ENCODE measurements at regions not wholly inside any gene's neighbourhood (a gene's known extent, or its start where the extent isn't known, plus 50 kb on each side); places are given as distances from the start of the nearest gene placed in this dataset.

DNA sequence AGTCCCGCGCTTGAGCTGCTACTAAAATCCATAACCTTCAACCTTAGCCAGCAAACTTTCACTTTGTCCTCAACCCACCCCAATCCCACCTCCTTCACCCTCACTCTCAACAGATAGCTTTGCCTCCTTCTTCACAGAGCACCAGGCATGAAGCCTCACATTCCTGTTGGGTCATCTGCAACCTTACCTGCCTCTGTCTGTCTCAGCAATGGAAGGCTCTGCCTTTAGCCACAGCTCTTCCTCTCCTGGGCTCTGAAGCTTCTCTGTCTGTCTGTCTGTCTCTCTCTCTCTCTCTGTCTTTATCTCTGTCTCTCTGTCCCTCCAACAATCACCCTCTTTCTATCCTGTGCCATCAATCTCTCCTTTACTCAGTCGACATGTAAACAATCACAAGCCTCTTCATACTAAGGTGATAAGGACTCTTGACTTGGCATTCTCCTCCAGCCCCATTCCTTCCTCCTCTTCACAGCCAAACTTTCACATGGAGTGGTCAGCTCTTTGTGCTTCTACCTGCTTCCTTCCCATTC lies 220.8 kb downstream of the SPTSSA start:
- dilution Hi-C loops (cut with MboI; ENCODE audit: extremely low pct_ligation_motif_present, low sequenced_read_pairs) = no loop called here

DNA sequence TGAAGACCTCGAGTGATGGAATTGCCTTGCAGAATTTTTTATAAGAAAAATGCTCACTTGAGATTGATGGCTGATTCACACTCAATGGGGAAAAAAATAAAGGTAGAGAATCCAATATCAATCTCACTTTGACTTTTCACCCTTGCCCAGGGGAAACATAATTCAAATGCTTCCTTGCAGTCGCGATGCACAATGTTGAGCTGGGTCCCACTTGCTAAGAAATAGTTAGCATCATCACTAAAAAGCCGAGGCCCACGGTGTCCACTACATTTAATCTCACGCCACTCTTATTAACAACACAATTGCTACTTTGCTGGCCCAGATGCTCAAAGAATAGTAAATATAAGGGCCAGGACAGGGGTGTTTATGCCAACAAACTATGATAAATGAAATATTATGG lies 223.4 kb downstream of the SPTSSA start:
- Histone ChIP-seq H2AFZ (ENCODE audit: low read depth, low read length) (no peak overlapping the region), H3K9ac (replicated peaks; ENCODE audit: extremely low read depth, insufficient read depth, low read length) (no peak overlapping the region), H3K79me2 (ENCODE audit: control insufficient read depth, insufficient read depth, low read length) (no peaks in the 10 kb centered on the region), H3K4me1 (ENCODE audit: control insufficient read depth, extremely low read depth, insufficient read depth, low read length) (no peaks in the 10 kb centered on the region), H3K9me1 (replicated peaks; ENCODE audit: control insufficient read depth, extremely low read depth, insufficient read depth, low read length) (no peaks in the 10 kb centered on the region), H3K4me2 (ENCODE audit: insufficient read depth, low read length) (no peak overlapping the region), H3K36me3 (ENCODE audit: control insufficient read depth in 2 of 2, extremely low read depth in 1 of 2, insufficient read depth in 2 of 2, low read length in 2 of 2) (no peaks in the 10 kb centered on the region), H3K4me3 (replicated peaks in 1 of 3; ENCODE audit: insufficient read depth in 1 of 3, low read depth in 1 of 3, low read length in 3 of 3) (no peak overlapping the region), H3K27ac (ENCODE audit: insufficient read depth, low read depth, low read length) (no peak overlapping the region), H3K9me3 (replicated peaks; ENCODE audit: control insufficient read depth, insufficient read depth, low read length) (no peaks in the 10 kb centered on the region), H3K27me3 (ENCODE audit: control insufficient read depth in 2 of 2, insufficient read depth in 2 of 2, low read length in 2 of 2) (peaks cover 0 to 2% of the 10 kb centered on the region in 2 experiments), H4K20me1 (replicated peaks; ENCODE audit: control insufficient read depth, extremely low read depth, insufficient read depth, low read length) (no peaks in the 10 kb centered on the region)
- TF ChIP-seq GATA2 (IDR thresholded peaks at IDR 0.05; ENCODE audit: insufficient read depth, insufficient read length, low read depth, low read length) = no peak
- no peak for TF ChIP-seq MYC (IDR thresholded peaks at IDR 0.05; ENCODE audit: low read depth, low read length)
- TF ChIP-seq EZH2 (IDR thresholded peaks at IDR 0.05; ENCODE audit: borderline replicate concordance, low read depth, low read length, severe bottlenecking) = no peak
- no peak for TF ChIP-seq JUN (IDR thresholded peaks at IDR 0.05; ENCODE audit: borderline replicate concordance, insufficient read depth, insufficient read length, low read depth)
- TF ChIP-seq FOS (IDR thresholded peaks at IDR 0.05; ENCODE audit: borderline replicate concordance, insufficient read depth, low read length) = no peak
- TF ChIP-seq, protein P1, sequence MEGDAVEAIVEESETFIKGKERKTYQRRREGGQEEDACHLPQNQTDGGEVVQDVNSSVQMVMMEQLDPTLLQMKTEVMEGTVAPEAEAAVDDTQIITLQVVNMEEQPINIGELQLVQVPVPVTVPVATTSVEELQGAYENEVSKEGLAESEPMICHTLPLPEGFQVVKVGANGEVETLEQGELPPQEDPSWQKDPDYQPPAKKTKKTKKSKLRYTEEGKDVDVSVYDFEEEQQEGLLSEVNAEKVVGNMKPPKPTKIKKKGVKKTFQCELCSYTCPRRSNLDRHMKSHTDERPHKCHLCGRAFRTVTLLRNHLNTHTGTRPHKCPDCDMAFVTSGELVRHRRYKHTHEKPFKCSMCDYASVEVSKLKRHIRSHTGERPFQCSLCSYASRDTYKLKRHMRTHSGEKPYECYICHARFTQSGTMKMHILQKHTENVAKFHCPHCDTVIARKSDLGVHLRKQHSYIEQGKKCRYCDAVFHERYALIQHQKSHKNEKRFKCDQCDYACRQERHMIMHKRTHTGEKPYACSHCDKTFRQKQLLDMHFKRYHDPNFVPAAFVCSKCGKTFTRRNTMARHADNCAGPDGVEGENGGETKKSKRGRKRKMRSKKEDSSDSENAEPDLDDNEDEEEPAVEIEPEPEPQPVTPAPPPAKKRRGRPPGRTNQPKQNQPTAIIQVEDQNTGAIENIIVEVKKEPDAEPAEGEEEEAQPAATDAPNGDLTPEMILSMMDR (IDR thresholded peaks at IDR 0.05; ENCODE audit: extremely low read depth in 1 of 2, insufficient read depth in 1 of 2, low read depth in 1 of 2, low read length in 2 of 2) = no peak
- no peak for TF ChIP-seq POLR2A (IDR thresholded peaks at IDR 0.05; ENCODE audit: low read depth, low read length)
- dilution Hi-C loops (cut with MboI; ENCODE audit: extremely low pct_ligation_motif_present, low sequenced_read_pairs) (no loop called here), intact Hi-C loops (cut with micrococcal nuclease) (no loop called here)
- no peak for DNase-seq (ENCODE audit: low read depth, low spot score)
- CTCF ChIA-PET = interaction anchor here (1.5 kb wide), 1 partner anchor 140 kb away, joined by 3 read pairs; no protein-coding TSS in a partner anchor
- no TSS peak for BruUV-seq (replicated peaks)
- POLR2A ChIA-PET = no interaction called here
- FAIRE-seq = no peak

More for the DNA sequence above, 220.8 kb downstream of the SPTSSA start:
- Histone ChIP-seq H3K9me3 (replicated peaks; ENCODE audit: control insufficient read depth, insufficient read depth, low read length) (no peaks in the 10 kb centered on the region), H3K4me3 (replicated peaks in 1 of 3; ENCODE audit: insufficient read depth in 1 of 3, low read depth in 1 of 3, low read length in 3 of 3) (no peak overlapping the region), H3K27ac (ENCODE audit: insufficient read depth, low read depth, low read length) (no peak overlapping the region), H3K9me1 (replicated peaks; ENCODE audit: control insufficient read depth, extremely low read depth, insufficient read depth, low read length) (no peaks in the 10 kb centered on the region), H4K20me1 (replicated peaks; ENCODE audit: control insufficient read depth, extremely low read depth, insufficient read depth, low read length) (no peaks in the 10 kb centered on the region), H3K27me3 (ENCODE audit: control insufficient read depth in 2 of 2, insufficient read depth in 2 of 2, low read length in 2 of 2) (peaks cover 0 to 2% of the 10 kb centered on the region in 2 experiments), H3K4me1 (ENCODE audit: control insufficient read depth, extremely low read depth, insufficient read depth, low read length) (no peaks in the 10 kb centered on the region), H2AFZ (ENCODE audit: low read depth, low read length) (no peak overlapping the region), H3K36me3 (ENCODE audit: control insufficient read depth in 2 of 2, extremely low read depth in 1 of 2, insufficient read depth in 2 of 2, low read length in 2 of 2) (no peaks in the 10 kb centered on the region), H3K4me2 (ENCODE audit: insufficient read depth, low read length) (no peak overlapping the region), H3K9ac (replicated peaks; ENCODE audit: extremely low read depth, insufficient read depth, low read length) (no peak overlapping the region), H3K79me2 (ENCODE audit: control insufficient read depth, insufficient read depth, low read length) (no peaks in the 10 kb centered on the region)
- FAIRE-seq (peak; percentile 82), DNase-seq (ENCODE audit: low read depth, low spot score) (no peak)
- intact Hi-C loops (cut with micrococcal nuclease) = no loop called here
- POLR2A ChIA-PET = no interaction called here
- TF ChIP-seq GATA2 (IDR thresholded peaks at IDR 0.05; ENCODE audit: insufficient read depth, insufficient read length, low read depth, low read length) = no peak
- no TSS peak for BruUV-seq (replicated peaks)
- CTCF ChIA-PET = interaction anchor here (1.2 kb wide), 2 partner anchors 15 to 45 kb away, joined by 3 to 4 read pairs; no protein-coding TSS in a partner anchor

All from endothelial cell of umbilical vein (primary cell).